Endothelial cell of umbilical vein (primary cell): ENCODE measurements at regions not wholly inside any gene's neighbourhood (a gene's known extent, or its start where the extent isn't known, plus 50 kb on each side); places are given as distances from the start of the nearest gene placed in this dataset.

Experiments
- BruUV-seq: library from RNA; stranded (reverse); fragments of 400-500 nt; replicated peaks from 2 replicates; lab custom pipeline; 2021; lab: Mats Ljungman, UMichigan
- CTCF ChIA-PET: fragments of 300-600, 350-600 bp; sonication (Branson Sonifier 250); formaldehyde crosslinking; loops from one replicate; lab custom pipeline; 2021; ENCODE audit warnings: antibody characterized with exemption, inconsistent platforms; lab: Charles Lee
- POLR2A ChIA-PET: fragments of 300-600, 350-600 bp; sonication (Branson Sonifier 250); formaldehyde crosslinking; loops from one replicate; lab custom pipeline; 2021; ENCODE audit warnings: antibody characterized with exemption, inconsistent platforms; lab: Charles Lee
- DNase-seq: peaks from one replicate; pipeline ENCODE4 v3.0.0-alpha.2; 2011; ENCODE audit warnings: low read depth, low spot score
- FAIRE-seq: peaks from 2 replicates; lab custom pipeline; 2011; peaks lifted over from hg19 to GRCh38; lab: Jason Lieb, UNC
- H2AFZ ChIP-seq: 2 replicates; pipeline ENCODE4 v1.6.0; 2012; ENCODE audit warnings: low read depth, low read length, control low read depth, inconsistent platforms
- H3K27ac ChIP-seq: 2 replicates; pipeline ENCODE4 v1.5.1; 2011; ENCODE audit warnings: low read depth, mild to moderate bottlenecking, control low read depth, low read length, moderate library complexity; ENCODE audit not compliant: insufficient read depth
- H3K27me3 ChIP-seq, 2 experiments: 2 replicates each; pipeline versions ENCODE4 v1.6.0 to v1.6.1; 2011; ENCODE audit warnings: low read length in 2 of 2, mixed read lengths in 1 of 2; ENCODE audit not compliant: control insufficient read depth in 2 of 2, insufficient read depth in 2 of 2
- H3K36me3 ChIP-seq, 2 experiments: 2 replicates in 1 of 2; 3 replicates in 1 of 2; pipeline ENCODE4 v1.5.1; 2011; ENCODE audit warnings: low read length in 2 of 2, mild to moderate bottlenecking in 1 of 2, moderate library complexity in 1 of 2; ENCODE audit not compliant: control insufficient read depth in 2 of 2, insufficient read depth in 2 of 2; ENCODE audit errors: extremely low read depth in 1 of 2
- H3K4me1 ChIP-seq: 3 replicates; pipeline ENCODE4 v1.5.1; 2011; ENCODE audit warnings: mild to moderate bottlenecking, low read length; ENCODE audit not compliant: control insufficient read depth, insufficient read depth; ENCODE audit errors: extremely low read depth
- H3K4me2 ChIP-seq: 2 replicates; pipeline ENCODE4 v1.6.1; 2011; ENCODE audit warnings: low read length, control low read depth, mixed read lengths; ENCODE audit not compliant: insufficient read depth
- H3K4me3 ChIP-seq, 3 experiments: fragments of 200-600 bp in 1 of 3; sonication (generic), shearing (Covaris generic) in 1 of 3; replicated peaks in 1 of 3; 2 replicates each; pipeline ENCODE4 v1.5.1; 2011 to 2016; ENCODE audit warnings: control low read depth in 3 of 3, low read length in 3 of 3, mild to moderate bottlenecking in 2 of 3, inconsistent platforms in 1 of 3, low read depth in 1 of 3, moderate library complexity in 1 of 3; ENCODE audit not compliant: insufficient read depth in 1 of 3
- H3K79me2 ChIP-seq: 2 replicates; pipeline ENCODE4 v1.6.0; 2012; ENCODE audit warnings: low read length, inconsistent platforms; ENCODE audit not compliant: control insufficient read depth, insufficient read depth
- H3K9ac ChIP-seq: replicated peaks from 2 replicates; pipeline ENCODE3; 2011; ENCODE audit warnings: low read length, control low read depth; ENCODE audit not compliant: insufficient read depth; ENCODE audit errors: extremely low read depth
- H3K9me1 ChIP-seq: replicated peaks from 3 replicates; pipeline ENCODE4 v1.6.0; 2011; ENCODE audit warnings: mild to moderate bottlenecking, low read length; ENCODE audit not compliant: control insufficient read depth, insufficient read depth; ENCODE audit errors: extremely low read depth
- H3K9me3 ChIP-seq: replicated peaks from 2 replicates; pipeline ENCODE4 v1.5.1; 2012; ENCODE audit warnings: low read length, inconsistent platforms; ENCODE audit not compliant: control insufficient read depth, insufficient read depth
- H4K20me1 ChIP-seq: replicated peaks from 2 replicates; pipeline ENCODE3; 2011; ENCODE audit warnings: mild to moderate bottlenecking, low read length; ENCODE audit not compliant: control insufficient read depth, insufficient read depth; ENCODE audit errors: extremely low read depth
- EZH2 ChIP-seq: IDR thresholded peaks from 2 replicates; pipeline ENCODE4 v1.6.1; 2012; ENCODE audit warnings: borderline replicate concordance, low read depth, mild to moderate bottlenecking, moderate library complexity, low read length, inconsistent platforms; ENCODE audit not compliant: severe bottlenecking
- FOS ChIP-seq: IDR thresholded peaks from 2 replicates; pipeline ENCODE4 v1.6.1; 2011; ENCODE audit warnings: mild to moderate bottlenecking, low read length, moderate library complexity, borderline replicate concordance; ENCODE audit not compliant: insufficient read depth
- GATA2 ChIP-seq: IDR thresholded peaks from 2 replicates; pipeline ENCODE4 v1.7.0; 2011; ENCODE audit warnings: low read depth, mild to moderate bottlenecking, moderate library complexity, mixed read lengths, low read length; ENCODE audit not compliant: insufficient read length, insufficient read depth
- JUN ChIP-seq: IDR thresholded peaks from 2 replicates; pipeline ENCODE4 v1.6.1; 2011; ENCODE audit warnings: borderline replicate concordance, low read depth; ENCODE audit not compliant: insufficient read length, insufficient read depth
- MYC ChIP-seq: IDR thresholded peaks from one replicate; pipeline ENCODE4 v1.6.1; 2011; ENCODE audit warnings: mild to moderate bottlenecking, low read depth, low read length
- POLR2A ChIP-seq: IDR thresholded peaks from 2 replicates; pipeline ENCODE4 v1.6.1; 2012; ENCODE audit warnings: low read depth, mild to moderate bottlenecking, control low read depth, low read length
- POLR2AphosphoS5 ChIP-seq: IDR thresholded peaks from 2 replicates; pipeline ENCODE4 v1.6.1; 2012; ENCODE audit warnings: low read depth, mild to moderate bottlenecking, control low read depth, low read length, moderate library complexity; ENCODE audit not compliant: insufficient read depth
- dilution Hi-C: fragments of 300-500 bp; cut with MboI; formaldehyde crosslinking; loops from one replicate; pipeline ENCODE4 v1.15.0; 2019; ENCODE audit warnings: low sequenced_read_pairs; ENCODE audit not compliant: extremely low pct_ligation_motif_present
- intact Hi-C: fragments of 100-400 bp; cut with micrococcal nuclease; formaldehyde crosslinking; loops from one replicate; pipeline ENCODE4 v1.10.0; 2022
- TF ChIP-seq, protein P1 (sequence below): IDR thresholded peaks from 2 replicates; pipeline ENCODE4 v1.6.1; 2011; ENCODE audit not compliant: insufficient read depth, insufficient read length
- TF ChIP-seq, protein P2 (sequence below), 2 donors: IDR thresholded peaks; 1 replicate in 1 of 2; 2 replicates in 1 of 2; pipeline ENCODE4 v1.5.1; 2011; ENCODE audit warnings: low read length in 2 of 2, mild to moderate bottlenecking in 2 of 2, moderate library complexity in 2 of 2, control low read depth in 1 of 2, inconsistent platforms in 1 of 2, low read depth in 1 of 2; ENCODE audit not compliant: insufficient read depth in 1 of 2; ENCODE audit errors: extremely low read depth in 1 of 2

DNA sequence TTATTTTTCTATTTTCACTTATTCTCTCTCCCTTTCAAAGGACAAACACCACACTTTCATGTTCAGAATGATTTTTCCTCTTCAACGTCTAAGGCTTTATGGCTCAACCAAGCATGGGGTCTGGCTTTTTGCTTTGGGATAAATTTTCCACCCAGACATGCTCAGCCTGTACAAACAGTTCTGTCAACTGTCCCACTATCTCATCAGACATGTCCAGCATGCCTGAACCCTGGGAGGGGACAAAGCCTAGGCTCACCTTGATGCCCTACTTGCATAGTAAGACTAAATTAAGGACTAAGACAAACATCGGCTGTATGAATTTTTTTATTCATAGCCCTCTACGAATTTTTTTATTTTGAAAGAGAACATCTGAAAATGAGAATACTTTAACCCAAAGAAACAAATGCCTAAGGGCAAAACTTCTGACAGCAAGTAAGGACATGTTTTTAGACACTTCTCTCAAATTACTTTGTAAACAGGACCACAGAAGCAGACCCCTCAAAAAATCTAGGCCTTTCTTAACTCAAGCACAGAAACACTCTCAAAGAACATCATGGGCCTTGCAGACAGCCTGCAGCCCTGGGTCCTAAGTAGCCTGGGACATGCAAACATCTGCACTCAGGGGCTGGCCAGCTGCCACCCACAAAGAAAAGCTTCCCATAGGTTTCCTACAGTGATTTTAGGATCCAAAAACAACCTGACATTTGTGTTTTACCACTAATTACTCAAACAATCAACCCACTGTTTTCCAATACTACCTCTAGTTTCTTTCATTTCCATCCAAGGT is 72.3 kb upstream of the PALMD start:
- Histone ChIP-seq H3K36me3 (no peaks in the 10 kb centered on the region), H3K4me1 (no peaks in the 10 kb centered on the region), H4K20me1 (no peaks in the 10 kb centered on the region), H3K27ac (no peak overlapping the region), H2AFZ (no peak overlapping the region), H3K4me2 (no peak overlapping the region), H3K9me1 (no peaks in the 10 kb centered on the region), H3K9me3 (no peaks in the 10 kb centered on the region), H3K4me3 (no peak overlapping the region), H3K79me2 (no peaks in the 10 kb centered on the region), H3K27me3 (no peaks in the 10 kb centered on the region), H3K9ac (no peak overlapping the region)
- dilution Hi-C loops (no loop called here), intact Hi-C loops (no loop called here)
- no peak for DNase-seq
- POLR2A ChIA-PET: no interaction called here
- TF ChIP-seq MYC: no peak
- no peak for TF ChIP-seq EZH2
- TF ChIP-seq FOS: no peak
- TF ChIP-seq, protein P1, sequence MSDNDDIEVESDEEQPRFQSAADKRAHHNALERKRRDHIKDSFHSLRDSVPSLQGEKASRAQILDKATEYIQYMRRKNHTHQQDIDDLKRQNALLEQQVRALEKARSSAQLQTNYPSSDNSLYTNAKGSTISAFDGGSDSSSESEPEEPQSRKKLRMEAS: no peak
- TF ChIP-seq POLR2AphosphoS5: no peak
- no peak for TF ChIP-seq GATA2
- TF ChIP-seq JUN: no peak
- TF ChIP-seq, protein P2, sequence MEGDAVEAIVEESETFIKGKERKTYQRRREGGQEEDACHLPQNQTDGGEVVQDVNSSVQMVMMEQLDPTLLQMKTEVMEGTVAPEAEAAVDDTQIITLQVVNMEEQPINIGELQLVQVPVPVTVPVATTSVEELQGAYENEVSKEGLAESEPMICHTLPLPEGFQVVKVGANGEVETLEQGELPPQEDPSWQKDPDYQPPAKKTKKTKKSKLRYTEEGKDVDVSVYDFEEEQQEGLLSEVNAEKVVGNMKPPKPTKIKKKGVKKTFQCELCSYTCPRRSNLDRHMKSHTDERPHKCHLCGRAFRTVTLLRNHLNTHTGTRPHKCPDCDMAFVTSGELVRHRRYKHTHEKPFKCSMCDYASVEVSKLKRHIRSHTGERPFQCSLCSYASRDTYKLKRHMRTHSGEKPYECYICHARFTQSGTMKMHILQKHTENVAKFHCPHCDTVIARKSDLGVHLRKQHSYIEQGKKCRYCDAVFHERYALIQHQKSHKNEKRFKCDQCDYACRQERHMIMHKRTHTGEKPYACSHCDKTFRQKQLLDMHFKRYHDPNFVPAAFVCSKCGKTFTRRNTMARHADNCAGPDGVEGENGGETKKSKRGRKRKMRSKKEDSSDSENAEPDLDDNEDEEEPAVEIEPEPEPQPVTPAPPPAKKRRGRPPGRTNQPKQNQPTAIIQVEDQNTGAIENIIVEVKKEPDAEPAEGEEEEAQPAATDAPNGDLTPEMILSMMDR (IDR thresholded peaks at IDR 0.05; ENCODE audit: extremely low read depth in 1 of 2, insufficient read depth in 1 of 2, low read depth in 1 of 2, low read length in 2 of 2): no peak
- no peak for TF ChIP-seq POLR2A
- CTCF ChIA-PET: no interaction called here
- no TSS peak for BruUV-seq
- no peak for FAIRE-seq
